Stimulated activated CD8-positive, alpha-beta memory T cell treated with anti-CD3 and anti-CD28 coated beads, Interleukin-12 subunit alpha, Interleukin-12 subunit beta, amount 100 ng/mL, for 4 hours (primary cell): ENCODE measurements at regions not wholly inside any gene's neighbourhood (a gene's known extent, or its start where the extent isn't known, plus 50 kb on each side); places are given as distances from the start of the nearest gene placed in this dataset.

Experiments used
- DNase-seq: peaks from one replicate; pipeline ENCODE4 v3.0.0-alpha.2; 2020; ENCODE audit warnings: low read depth

- DNase-seq, result no peak
Observed at GRCh38 chr5:124262470-124262869, 484.0 kb downstream of the ZNF608 start.

- DNase-seq, result no peak
Observed at GRCh38 chr5:124261848-124262247, 484.6 kb downstream of the ZNF608 start.

- no peak for DNase-seq
Observed at GRCh38 chr5:124260921-124261515, 485.4 kb downstream of the ZNF608 start.

GRCh38 chr5:124259017-124259416 is 487.4 kb downstream of the ZNF608 start:
- DNase-seq, result no peak

GRCh38 chr5:124257048-124257447 is 489.4 kb downstream of the ZNF608 start:
- DNase-seq, result no peak

- DNase-seq, result no peak
Observed at GRCh38 chr5:124253203-124253810, 493.1 kb downstream of the ZNF608 start.

GRCh38 chr5:124252747-124253146 is 493.7 kb downstream of the ZNF608 start:
- no peak for DNase-seq

GRCh38 chr5:124252191-124252638 is 494.2 kb downstream of the ZNF608 start:
- no peak for DNase-seq

- no peak for DNase-seq
Observed at GRCh38 chr5:124245276-124245675, 501.2 kb downstream of the ZNF608 start.

- DNase-seq, result no peak
Observed at GRCh38 chr5:124240732-124241131, 505.7 kb downstream of the ZNF608 start.

- DNase-seq, result no peak
Observed at GRCh38 chr5:124239572-124239971, 506.9 kb downstream of the ZNF608 start.

GRCh38 chr5:124238350-124238749 is 508.1 kb downstream of the ZNF608 start:
- no peak for DNase-seq

GRCh38 chr5:124237206-124237695 is 509.2 kb downstream of the ZNF608 start:
- DNase-seq, result no peak

GRCh38 chr5:124236361-124237205 is 509.9 kb downstream of the ZNF608 start:
- DNase-seq, result no peak

- DNase-seq, result no peak
Observed at GRCh38 chr5:124235576-124235975, 510.9 kb downstream of the ZNF608 start.

GRCh38 chr5:124234770-124235562 is 511.5 kb downstream of the ZNF608 start:
- DNase-seq, result no peak

GRCh38 chr5:124234022-124234769 is 512.2 kb downstream of the ZNF608 start:
- no peak for DNase-seq

GRCh38 chr5:124232515-124232914 is 513.9 kb downstream of the ZNF608 start:
- no peak for DNase-seq

- DNase-seq, result no peak
Observed at GRCh38 chr5:124231802-124232201, 514.6 kb downstream of the ZNF608 start.

- no peak for DNase-seq
Observed at GRCh38 chr5:124231230-124231629, 515.2 kb downstream of the ZNF608 start.

- no peak for DNase-seq
Observed at GRCh38 chr5:124230456-124230855, 516.0 kb downstream of the ZNF608 start.
